Naive thymus-derived CD4-positive, alpha-beta T cell (primary cell): ENCODE measurements at regions not wholly inside any gene's neighbourhood (a gene's known extent, or its start where the extent isn't known, plus 50 kb on each side); places are given as distances from the start of the nearest gene placed in this dataset.
"Not testable (repeated sequence)": the region's sequence is repeated elsewhere in the genome, so short reads cannot be mapped to it uniquely, and the experiment has no call there.

Experiments used
- ATAC-seq: fragments of 150-1000 bp; cut with Tn5 transposase; 2 replicates; pipeline ENCODE4 v1.10.0; 2021; ENCODE audit warnings: mild to moderate bottlenecking, moderate library complexity
- CTCF ChIA-PET: fragments of 350-600 bp; sonication (Branson Sonifier 250); formaldehyde crosslinking; loops from one replicate; lab custom pipeline; 2021; ENCODE audit warnings: antibody characterized with exemption; lab: Charles Lee
- POLR2A ChIA-PET: fragments of 350-600 bp; sonication (Branson Sonifier 250); formaldehyde crosslinking; loops from one replicate; lab custom pipeline; 2021; ENCODE audit warnings: antibody characterized with exemption, inconsistent platforms; lab: Charles Lee
- DNase-seq, 9 donors: peaks; one replicate each; pipeline versions ENCODE4 v3.0.0 to v3.0.0-alpha.2; 2020 to 2022; ENCODE audit warnings: mixed read lengths in 1 of 9
- H3K27ac ChIP-seq: one replicate; pipeline ENCODE4 v1.7.0; 2013; ENCODE audit warnings: mild to moderate bottlenecking, low read depth, low read length, moderate library complexity
- H3K27me3 ChIP-seq, 2 donors: one replicate each; pipeline ENCODE4 v1.7.0; 2013; ENCODE audit warnings: low read length in 2 of 2, mild to moderate bottlenecking in 2 of 2, moderate library complexity in 2 of 2; ENCODE audit not compliant: control insufficient read depth in 2 of 2, insufficient read depth in 2 of 2
- H3K36me3 ChIP-seq, 3 experiments: 1 replicate in 2 of 3; 2 replicates in 1 of 3; pipeline ENCODE4 v1.7.0; 2013; ENCODE audit warnings: low read length in 3 of 3, mild to moderate bottlenecking in 3 of 3, moderate library complexity in 1 of 3; ENCODE audit not compliant: insufficient read depth in 3 of 3, control insufficient read depth in 2 of 3
- H3K4me1 ChIP-seq, 2 donors: one replicate each; pipeline ENCODE4 v1.7.0; 2013; ENCODE audit warnings: low read length in 2 of 2, mild to moderate bottlenecking in 2 of 2, moderate library complexity in 1 of 2; ENCODE audit not compliant: control insufficient read depth in 2 of 2, insufficient read depth in 2 of 2
- H3K4me3 ChIP-seq: 2 replicates; pipeline ENCODE4 v1.7.0; 2013; ENCODE audit warnings: mild to moderate bottlenecking, low read length
- H3K9me3 ChIP-seq, 3 experiments: 1 replicate in 2 of 3; 2 replicates in 1 of 3; pipeline ENCODE4 v1.7.0; 2013; ENCODE audit warnings: low read length in 3 of 3; ENCODE audit not compliant: control insufficient read depth in 2 of 3
- H3K27ac Mint-ChIP-seq, 9 donors: one replicate each; pipeline ENCODE4 v1.8.0; 2020 to 2022; ENCODE audit warnings: mixed read lengths in 9 of 9, mild to moderate bottlenecking in 8 of 9, moderate library complexity in 5 of 9, inconsistent platforms in 2 of 9
- H3K27me3 Mint-ChIP-seq, 5 donors: one replicate each; pipeline ENCODE4 v1.8.0; 2021 to 2022; ENCODE audit warnings: mixed read lengths in 5 of 5, mild to moderate bottlenecking in 1 of 5
- H3K36me3 Mint-ChIP-seq, 5 donors: one replicate each; pipeline ENCODE4 v1.8.0; 2020 to 2022; ENCODE audit warnings: mixed read lengths in 5 of 5, mild to moderate bottlenecking in 3 of 5, inconsistent platforms in 1 of 5
- H3K4me1 Mint-ChIP-seq, 7 donors: one replicate each; pipeline ENCODE4 v1.8.0; 2020 to 2022; ENCODE audit warnings: mixed read lengths in 7 of 7, mild to moderate bottlenecking in 3 of 7, inconsistent platforms in 1 of 7
- H3K4me3 Mint-ChIP-seq, 10 donors: one replicate each; pipeline ENCODE4 v1.8.0; 2020 to 2022; ENCODE audit warnings: mild to moderate bottlenecking in 10 of 10, mixed read lengths in 10 of 10, moderate library complexity in 6 of 10, inconsistent platforms in 2 of 10
- H3K9me3 Mint-ChIP-seq, 11 donors: one replicate each; pipeline ENCODE4 v1.8.0; 2020 to 2022; ENCODE audit warnings: mixed read lengths in 11 of 11, mild to moderate bottlenecking in 4 of 11, inconsistent platforms in 1 of 11, moderate library complexity in 1 of 11
- intact Hi-C, 2 donors: fragments of 100-400 bp; cut with micrococcal nuclease; formaldehyde crosslinking; loops; one replicate each; pipeline ENCODE4 v1.15.1; 2023

DNA sequence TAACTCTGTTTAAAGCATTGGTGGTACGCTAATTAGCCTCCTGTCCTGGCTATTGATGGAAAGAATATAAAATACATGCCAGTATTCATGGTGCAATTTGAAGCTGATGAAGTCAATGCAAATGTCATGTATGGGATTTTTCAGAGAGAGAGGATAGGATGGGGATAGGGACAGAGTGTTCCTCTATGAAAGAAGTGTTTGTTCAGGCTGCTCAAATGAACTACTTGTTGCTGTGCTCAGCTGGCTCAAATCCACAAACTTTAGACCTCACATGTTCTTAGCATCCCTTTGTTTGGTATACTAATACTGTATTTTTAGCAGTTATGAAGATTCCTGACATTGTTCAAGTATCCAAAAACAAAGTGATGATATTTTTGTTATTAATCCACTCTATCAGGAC is 116.5 kb downstream of the SLITRK1 start:
- H3K36me3 ChIP-seq = no peaks in the 10 kb centered on the region
- H3K27ac ChIP-seq = no peak overlapping the region
- no peak overlapping the region for H3K4me3 ChIP-seq
- no peak overlapping the region for H3K27ac Mint-ChIP-seq
- intact Hi-C loops = no loop called here
- peaks cover 0 to 17% (median 4%) of the 10 kb centered on the region in 11 donors for H3K9me3 Mint-ChIP-seq
- ATAC-seq = no peak
- ChIA-PET POLR2A (no interaction called here), CTCF (no interaction called here)
- H3K27me3 ChIP-seq = no peaks in the 10 kb centered on the region
- H3K4me1 ChIP-seq = no peaks in the 10 kb centered on the region
- no peaks in the 10 kb centered on the region for H3K27me3 Mint-ChIP-seq
- no peak overlapping the region for H3K4me3 Mint-ChIP-seq
- no peaks in the 10 kb centered on the region for H3K36me3 Mint-ChIP-seq
- no peaks in the 10 kb centered on the region for H3K4me1 Mint-ChIP-seq
- H3K9me3 ChIP-seq = no peaks in the 10 kb centered on the region
- no peak for DNase-seq

GRCh38 chr13:83761631-83762030 is 120.6 kb downstream of the SLITRK1 start:
- H3K4me3 ChIP-seq = no peak overlapping the region
- no peaks in the 10 kb centered on the region for H3K4me1 ChIP-seq
- H3K27ac ChIP-seq = no peak overlapping the region
- intact Hi-C loops = no loop called here
- H3K36me3 ChIP-seq = no peaks in the 10 kb centered on the region
- ChIA-PET POLR2A (interaction anchor here (0.6 kb wide), 1 partner anchor 788 kb away, joined by 4 read pairs; no protein-coding TSS in a partner anchor), CTCF (no interaction called here)
- Mint-ChIP-seq H3K27ac (no peak overlapping the region), H3K4me3 (no peak overlapping the region), H3K9me3 (peaks cover 0 to 23% (median 4%) of the 10 kb centered on the region in 11 donors), H3K27me3 (no peaks in the 10 kb centered on the region), H3K4me1 (no peaks in the 10 kb centered on the region), H3K36me3 (no peaks in the 10 kb centered on the region)
- no peak for ATAC-seq
- H3K27me3 ChIP-seq = no peaks in the 10 kb centered on the region
- no peaks in the 10 kb centered on the region for H3K9me3 ChIP-seq
- no peak for DNase-seq

- H3K27me3 Mint-ChIP-seq, H3K4me3 ChIP-seq, H3K27ac Mint-ChIP-seq, intact Hi-C loops, CTCF ChIA-PET, ATAC-seq, H3K4me1 Mint-ChIP-seq, POLR2A ChIA-PET, H3K9me3 ChIP-seq, H3K36me3 Mint-ChIP-seq, H3K27me3 ChIP-seq, DNase-seq, H3K4me3 Mint-ChIP-seq, H3K27ac ChIP-seq, H3K36me3 ChIP-seq, H3K4me1 ChIP-seq: not testable (repeated sequence)
- H3K9me3 Mint-ChIP-seq = peaks cover 2 to 33% (median 15%) of the 10 kb centered on the region in 11 donors
Observed at GRCh38 chr13:83755210-83755609, 127.1 kb downstream of the SLITRK1 start.

DNA sequence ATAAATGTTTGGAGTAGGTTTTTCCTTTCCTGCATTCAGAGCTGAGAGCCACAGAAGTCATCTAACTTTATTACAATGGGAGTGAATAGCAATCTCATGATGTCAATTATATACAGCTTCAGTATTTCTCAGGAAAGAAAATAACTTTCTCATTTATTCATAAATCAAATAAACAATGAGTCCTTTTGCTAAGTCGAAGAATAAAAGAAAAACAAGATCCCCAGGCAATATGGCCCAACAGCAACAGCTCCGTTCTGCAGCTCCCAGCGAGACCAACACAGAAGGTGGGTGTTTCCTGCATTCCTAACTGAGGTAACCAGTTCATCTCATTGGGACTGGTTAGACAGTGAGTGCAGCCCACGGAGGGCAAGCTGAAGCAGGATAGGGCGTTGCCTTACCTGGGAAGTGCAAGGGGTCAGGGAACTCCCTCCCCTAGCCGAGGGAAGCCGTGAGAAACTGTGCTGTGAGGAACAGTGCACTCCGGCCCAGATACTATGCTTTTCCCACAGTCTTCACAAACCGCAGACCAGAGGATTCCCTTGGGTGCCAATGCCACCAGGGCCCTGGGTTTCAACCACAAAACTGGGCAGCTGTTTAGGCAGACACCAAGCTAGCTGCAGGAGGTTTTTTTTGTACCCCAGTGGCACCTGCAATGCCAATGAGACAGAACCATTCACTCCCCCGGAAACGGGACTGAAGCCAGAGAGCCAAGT is 128.2 kb downstream of the SLITRK1 start:
- POLR2A ChIA-PET = no interaction called here
- Mint-ChIP-seq H3K4me1 (no peaks in the 10 kb centered on the region), H3K27me3 (no peaks in the 10 kb centered on the region), H3K27ac (no peak overlapping the region), H3K36me3 (peaks cover 0 to 4% (median 0%) of the 10 kb centered on the region in 5 donors), H3K9me3 (peaks cover 1 to 33% (median 12%) of the 10 kb centered on the region in 11 donors), H3K4me3 (no peak overlapping the region)
- intact Hi-C loops = no loop called here
- no peak overlapping the region for H3K4me3 ChIP-seq
- DNase-seq = no peak
- H3K36me3 ChIP-seq = no peaks in the 10 kb centered on the region
- H3K9me3 ChIP-seq = no peaks in the 10 kb centered on the region
- H3K27ac ChIP-seq = no peak overlapping the region
- CTCF ChIA-PET = no interaction called here
- no peaks in the 10 kb centered on the region for H3K4me1 ChIP-seq
- ATAC-seq = no peak
- H3K27me3 ChIP-seq = no peaks in the 10 kb centered on the region

DNA sequence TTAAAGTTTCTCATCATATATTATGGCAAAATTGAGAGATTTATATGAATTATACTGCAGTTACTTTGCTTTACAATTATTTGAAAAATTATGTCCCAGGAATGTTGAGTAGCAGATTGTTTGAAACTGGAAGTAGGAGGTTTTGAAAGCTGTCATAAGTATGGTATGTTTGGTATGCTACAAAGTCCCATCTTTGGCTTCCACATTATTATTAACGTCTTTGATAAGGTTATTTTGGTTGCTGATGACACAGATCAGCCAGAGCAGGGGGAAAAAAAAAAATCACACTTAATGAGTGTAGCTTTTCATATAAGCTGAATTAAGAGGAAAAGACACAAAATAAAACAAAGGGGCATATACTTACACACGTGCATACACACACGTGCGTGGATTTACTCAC is 130.1 kb downstream of the SLITRK1 start:
- H3K27me3 ChIP-seq = no peaks in the 10 kb centered on the region
- no peaks in the 10 kb centered on the region for H3K27me3 Mint-ChIP-seq
- ChIA-PET POLR2A (no interaction called here), CTCF (no interaction called here)
- no peaks in the 10 kb centered on the region for H3K4me1 Mint-ChIP-seq
- no peak overlapping the region for H3K27ac ChIP-seq
- H3K36me3 ChIP-seq = no peaks in the 10 kb centered on the region
- DNase-seq (no peak), ATAC-seq (no peak)
- H3K9me3 Mint-ChIP-seq = peaks cover 2 to 21% (median 10%) of the 10 kb centered on the region in 11 donors
- H3K9me3 ChIP-seq = no peaks in the 10 kb centered on the region
- H3K4me3 ChIP-seq = no peak overlapping the region
- no peak overlapping the region for H3K27ac Mint-ChIP-seq
- peaks cover 0 to 4% (median 0%) of the 10 kb centered on the region in 5 donors for H3K36me3 Mint-ChIP-seq
- intact Hi-C loops = no loop called here
- no peaks in the 10 kb centered on the region for H3K4me1 ChIP-seq
- no peak overlapping the region for H3K4me3 Mint-ChIP-seq

- no peaks in the 10 kb centered on the region for H3K4me1 ChIP-seq
- no peak for DNase-seq
- no peak overlapping the region for H3K27ac Mint-ChIP-seq
- H3K9me3 Mint-ChIP-seq = peaks cover 0 to 6% (median 1%) of the 10 kb centered on the region in 11 donors
- H3K36me3 ChIP-seq = no peaks in the 10 kb centered on the region
- ChIA-PET CTCF (no interaction called here), POLR2A (no interaction called here)
- no peaks in the 10 kb centered on the region for H3K4me1 Mint-ChIP-seq
- intact Hi-C loops = no loop called here
- no peak overlapping the region for H3K4me3 ChIP-seq
- ATAC-seq = no peak
- no peak overlapping the region for H3K27ac ChIP-seq
- no peaks in the 10 kb centered on the region for H3K27me3 Mint-ChIP-seq
- no peaks in the 10 kb centered on the region for H3K27me3 ChIP-seq
- H3K9me3 ChIP-seq = no peaks in the 10 kb centered on the region
- no peaks in the 10 kb centered on the region for H3K36me3 Mint-ChIP-seq
- no peak overlapping the region for H3K4me3 Mint-ChIP-seq
Observed at GRCh38 chr13:83740622-83741021, 141.7 kb downstream of the SLITRK1 start.

GRCh38 chr13:83738407-83738806 is 143.9 kb downstream of the SLITRK1 start:
- Histone ChIP-seq H3K27me3 (no peaks in the 10 kb centered on the region), H3K9me3 (no peaks in the 10 kb centered on the region), H3K4me3 (no peak overlapping the region), H3K4me1 (no peaks in the 10 kb centered on the region), H3K27ac (no peak overlapping the region), H3K36me3 (no peaks in the 10 kb centered on the region)
- no peaks in the 10 kb centered on the region for H3K36me3 Mint-ChIP-seq
- DNase-seq (no peak), ATAC-seq (no peak)
- CTCF ChIA-PET = no interaction called here
- no peaks in the 10 kb centered on the region for H3K4me1 Mint-ChIP-seq
- peaks cover 0 to 5% (median 0%) of the 10 kb centered on the region in 11 donors for H3K9me3 Mint-ChIP-seq
- intact Hi-C loops = no loop called here
- no peaks in the 10 kb centered on the region for H3K27me3 Mint-ChIP-seq
- no peak overlapping the region for H3K27ac Mint-ChIP-seq
- POLR2A ChIA-PET = no interaction called here
- H3K4me3 Mint-ChIP-seq = no peak overlapping the region
